Panc1 (cell line): ENCODE measurements at regions not wholly inside any gene's neighbourhood (a gene's known extent, or its start where the extent isn't known, plus 50 kb on each side); places are given as distances from the start of the nearest gene placed in this dataset.

Source experiments
- CTCF ChIP-seq: fragments of 450-650 bp; IDR thresholded peaks from 2 replicates; pipeline ENCODE4 v1.5.1; 2017; ENCODE audit warnings: mild to moderate bottlenecking
- TCF7L2 ChIP-seq: IDR thresholded peaks from 2 replicates; pipeline ENCODE4 v1.6.1; 2011; ENCODE audit warnings: mild to moderate bottlenecking, low read depth, low read length, inconsistent platforms

DNA sequence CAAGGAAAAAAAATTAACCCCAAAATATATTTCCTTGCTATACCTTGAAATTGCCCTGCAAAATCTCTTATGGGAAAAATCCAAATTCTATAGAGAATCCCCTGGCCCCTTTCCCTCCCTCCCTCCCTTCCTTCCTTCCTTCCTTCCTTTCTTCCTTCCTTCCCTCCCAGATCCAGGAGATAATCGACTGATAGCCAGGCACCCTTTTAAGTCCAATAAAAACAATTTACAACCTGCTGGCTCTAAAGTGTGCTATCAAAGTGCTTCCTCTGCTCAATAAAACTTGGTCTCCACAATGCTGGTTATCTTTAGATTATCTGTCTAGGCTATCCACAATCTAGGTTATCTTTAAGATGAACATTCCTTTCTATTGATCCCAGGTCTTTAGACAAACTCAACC lies 83.1 kb upstream of the TUBA3C start:
- no peak for TF ChIP-seq TCF7L2
- TF ChIP-seq CTCF: no peak
